ENCODE measurements at regions not wholly inside any gene's neighbourhood (a gene's known extent, or its start where the extent isn't known, plus 50 kb on each side); places are given as distances from the start of the nearest gene placed in this dataset.

DNA sequence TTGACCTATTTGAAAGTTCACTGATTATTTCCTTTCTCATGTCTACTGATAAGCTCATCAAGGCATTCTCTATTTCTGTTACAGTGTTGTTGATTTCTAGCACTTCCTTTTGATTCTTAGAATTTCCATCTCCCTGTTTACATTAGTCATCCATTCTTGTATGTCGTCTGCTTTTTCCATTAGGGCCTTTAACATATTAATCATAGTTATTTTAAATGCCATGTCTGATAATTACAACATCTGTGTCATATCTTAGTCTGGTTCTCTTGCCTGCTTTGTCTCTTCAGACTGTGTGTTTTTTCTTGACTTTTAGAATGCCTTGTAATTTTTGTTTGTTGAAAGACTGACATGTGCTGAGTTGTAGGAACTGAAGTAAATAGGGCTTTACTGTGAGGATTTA is 602.1 kb downstream of the SOX6 start:
- H3K4me3 Mint-ChIP-seq, result no peak overlapping the region
- peaks cover 17% of the 10 kb centered on the region for H3K9me3 ChIP-seq (ENCODE audit: control insufficient read depth, low read length)
- no peak overlapping the region for H3K27ac ChIP-seq (ENCODE audit: low read depth, low read length)
- no peak overlapping the region for H3K27ac Mint-ChIP-seq
- DNase-seq, result no peak
- H3K36me3 Mint-ChIP-seq (ENCODE audit: low read depth), result no peaks in the 10 kb centered on the region
- H3K27me3 ChIP-seq (ENCODE audit: control insufficient read depth, insufficient read depth, low read length, poor library complexity, severe bottlenecking), result no peaks in the 10 kb centered on the region
- H3K4me3 ChIP-seq (ENCODE audit: low read length), result no peak overlapping the region
- peaks cover 9% of the 10 kb centered on the region for H3K9me3 Mint-ChIP-seq
- no peaks in the 10 kb centered on the region for H3K36me3 ChIP-seq (ENCODE audit: control insufficient read depth, insufficient read depth, low read length)
- peaks cover 3% of the 10 kb centered on the region for H3K4me1 ChIP-seq (ENCODE audit: control insufficient read depth, insufficient read depth, low read length)
- H3K27me3 Mint-ChIP-seq (ENCODE audit: insufficient read depth), result no peaks in the 10 kb centered on the region
- peaks cover 9% of the 10 kb centered on the region for H3K4me1 Mint-ChIP-seq
- WGBS, 2 experiments (ENCODE audit: insufficient coverage in 1 of 2, insufficient read length in 1 of 2), result 100% methylated on average over 1 of the region's 1 CpG; no CpG with 5 or more reads in 1 of the 2 experiments
- no peak overlapping the region for H3K9ac ChIP-seq (ENCODE audit: extremely low read depth, low read length, poor library complexity, severe bottlenecking)
- TF ChIP-seq CTCF (conservative IDR thresholded peaks at IDR 0.05), result no peak

- Histone ChIP-seq H3K27ac (ENCODE audit: low read depth, low read length) (no peak overlapping the region), H3K36me3 (ENCODE audit: control insufficient read depth, insufficient read depth, low read length) (no peaks in the 10 kb centered on the region), H3K9me3 (ENCODE audit: control insufficient read depth, low read length) (peaks cover 17% of the 10 kb centered on the region), H3K9ac (ENCODE audit: extremely low read depth, low read length, poor library complexity, severe bottlenecking) (no peak overlapping the region), H3K27me3 (ENCODE audit: control insufficient read depth, insufficient read depth, low read length, poor library complexity, severe bottlenecking) (no peaks in the 10 kb centered on the region), H3K4me3 (ENCODE audit: low read length) (no peak overlapping the region), H3K4me1 (ENCODE audit: control insufficient read depth, insufficient read depth, low read length) (peaks cover 3% of the 10 kb centered on the region)
- TF ChIP-seq CTCF (conservative IDR thresholded peaks at IDR 0.05), result no peak
- DNase-seq, result no peak
- Mint-ChIP-seq H3K9me3 (peaks cover 9% of the 10 kb centered on the region), H3K27me3 (ENCODE audit: insufficient read depth) (no peaks in the 10 kb centered on the region), H3K4me1 (peaks cover 13% of the 10 kb centered on the region), H3K27ac (no peak overlapping the region), H3K36me3 (ENCODE audit: low read depth) (no peaks in the 10 kb centered on the region), H3K4me3 (no peak overlapping the region)
- 90 to 91% methylated on average over 5 to 16 of the region's 16 CpGs for WGBS, 2 experiments (ENCODE audit: insufficient coverage in 1 of 2, insufficient read length in 1 of 2)
Observed at GRCh38 chr11:15757048-15757698, 599.2 kb downstream of the SOX6 start.

DNA sequence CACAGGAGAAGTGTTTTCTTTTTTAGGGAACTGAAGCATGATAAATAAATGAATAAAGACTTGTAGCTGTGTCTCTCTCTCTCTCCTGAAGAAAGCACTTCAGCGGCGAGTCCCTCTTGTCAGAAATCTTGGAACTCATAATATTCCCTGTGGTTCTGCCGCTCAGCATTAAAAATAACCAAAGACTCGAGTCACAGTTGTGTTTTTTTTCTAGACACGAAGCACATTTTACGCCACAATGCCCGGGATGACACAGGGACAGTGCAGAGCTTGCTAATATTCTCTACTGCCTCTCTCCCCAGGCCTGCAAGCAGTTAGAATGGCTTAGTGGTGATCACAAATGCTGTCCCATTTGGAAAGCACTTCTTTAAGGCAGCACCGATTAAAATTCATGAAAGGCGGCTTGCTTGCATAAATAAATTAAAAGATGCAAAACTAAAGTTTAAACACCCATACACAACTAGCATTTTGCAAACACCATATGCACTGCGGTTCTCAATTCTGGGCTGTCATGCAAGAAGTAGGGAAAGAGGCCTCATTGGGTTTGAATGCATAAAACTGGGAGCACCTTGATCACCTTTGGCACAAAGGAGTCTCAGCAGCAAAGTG is 597.4 kb downstream of the SOX6 start:
- Histone ChIP-seq H3K4me3 (ENCODE audit: low read length) (no peak overlapping the region), H3K36me3 (ENCODE audit: control insufficient read depth, insufficient read depth, low read length) (no peaks in the 10 kb centered on the region), H3K27me3 (ENCODE audit: control insufficient read depth, insufficient read depth, low read length, poor library complexity, severe bottlenecking) (no peaks in the 10 kb centered on the region), H3K4me1 (ENCODE audit: control insufficient read depth, insufficient read depth, low read length) (no peaks in the 10 kb centered on the region), H3K9ac (ENCODE audit: extremely low read depth, low read length, poor library complexity, severe bottlenecking) (no peak overlapping the region), H3K27ac (ENCODE audit: low read depth, low read length) (no peak overlapping the region), H3K9me3 (ENCODE audit: control insufficient read depth, low read length) (peaks cover 16% of the 10 kb centered on the region)
- no peaks in the 10 kb centered on the region for H3K27me3 Mint-ChIP-seq (ENCODE audit: insufficient read depth)
- H3K27ac Mint-ChIP-seq, result no peak overlapping the region
- peaks cover 13% of the 10 kb centered on the region for H3K4me1 Mint-ChIP-seq
- DNase-seq, result no peak
- H3K9me3 Mint-ChIP-seq, result peaks cover 4% of the 10 kb centered on the region
- no peak for TF ChIP-seq CTCF (conservative IDR thresholded peaks at IDR 0.05)
- 86 to 89% methylated on average over 7 to 10 of the region's 10 CpGs for WGBS, 2 experiments (ENCODE audit: insufficient coverage in 1 of 2, insufficient read length in 1 of 2)
- H3K4me3 Mint-ChIP-seq, result no peak overlapping the region
- H3K36me3 Mint-ChIP-seq (ENCODE audit: low read depth), result no peaks in the 10 kb centered on the region

Measured in endodermal cell (in vitro differentiated cells).